ENCODE measurements at regions not wholly inside any gene's neighbourhood (a gene's known extent, or its start where the extent isn't known, plus 50 kb on each side); places are given as distances from the start of the nearest gene placed in this dataset.

- TF ChIP-seq POLR2A (IDR thresholded peaks at IDR 0.05; ENCODE audit: extremely low read depth, insufficient read length) (no peak), MAX (IDR thresholded peaks at IDR 0.05; ENCODE audit: low read depth, low read length) (no peak), MYC (IDR thresholded peaks at IDR 0.05; ENCODE audit: low read depth, low read length) (no peak)
- TF ChIP-seq, protein P1, sequence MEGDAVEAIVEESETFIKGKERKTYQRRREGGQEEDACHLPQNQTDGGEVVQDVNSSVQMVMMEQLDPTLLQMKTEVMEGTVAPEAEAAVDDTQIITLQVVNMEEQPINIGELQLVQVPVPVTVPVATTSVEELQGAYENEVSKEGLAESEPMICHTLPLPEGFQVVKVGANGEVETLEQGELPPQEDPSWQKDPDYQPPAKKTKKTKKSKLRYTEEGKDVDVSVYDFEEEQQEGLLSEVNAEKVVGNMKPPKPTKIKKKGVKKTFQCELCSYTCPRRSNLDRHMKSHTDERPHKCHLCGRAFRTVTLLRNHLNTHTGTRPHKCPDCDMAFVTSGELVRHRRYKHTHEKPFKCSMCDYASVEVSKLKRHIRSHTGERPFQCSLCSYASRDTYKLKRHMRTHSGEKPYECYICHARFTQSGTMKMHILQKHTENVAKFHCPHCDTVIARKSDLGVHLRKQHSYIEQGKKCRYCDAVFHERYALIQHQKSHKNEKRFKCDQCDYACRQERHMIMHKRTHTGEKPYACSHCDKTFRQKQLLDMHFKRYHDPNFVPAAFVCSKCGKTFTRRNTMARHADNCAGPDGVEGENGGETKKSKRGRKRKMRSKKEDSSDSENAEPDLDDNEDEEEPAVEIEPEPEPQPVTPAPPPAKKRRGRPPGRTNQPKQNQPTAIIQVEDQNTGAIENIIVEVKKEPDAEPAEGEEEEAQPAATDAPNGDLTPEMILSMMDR (IDR thresholded peaks at IDR 0.05; ENCODE audit: low read depth, low read length), result no peak
Observed at GRCh38 chr1:29739176-29739575, 502.9 kb downstream of the PTPRU start.

All from NB4 (cell line).